NT2/D1 (cell line): ENCODE measurements at regions not wholly inside any gene's neighbourhood (a gene's known extent, or its start where the extent isn't known, plus 50 kb on each side); places are given as distances from the start of the nearest gene placed in this dataset.

ENCODE experiments used
- DNase-seq: peaks from one replicate; pipeline ENCODE4 v3.0.0-alpha.2; 2011; ENCODE audit warnings: low read depth, low spot score
- H3K27me3 ChIP-seq: 2 replicates; pipeline ENCODE4 v1.6.0; 2011; ENCODE audit warnings: mild to moderate bottlenecking; ENCODE audit not compliant: insufficient read length, insufficient read depth
- H3K36me3 ChIP-seq: 2 replicates; pipeline ENCODE4 v1.6.1; 2011; ENCODE audit warnings: mild to moderate bottlenecking, low read length, mixed read lengths; ENCODE audit not compliant: insufficient read depth, insufficient read length
- H3K4me1 ChIP-seq: 2 replicates; pipeline ENCODE4 v1.5.1; 2011; ENCODE audit not compliant: insufficient read depth, insufficient read length
- H3K4me3 ChIP-seq: 2 replicates; pipeline ENCODE4 v1.5.1; 2011; ENCODE audit warnings: low read depth; ENCODE audit not compliant: insufficient read length
- H3K9ac ChIP-seq: 2 replicates; pipeline ENCODE4 v1.6.0; 2011; ENCODE audit warnings: low read depth; ENCODE audit not compliant: insufficient read length
- H3K9me3 ChIP-seq: 2 replicates; pipeline ENCODE4 v1.5.1; 2011; ENCODE audit warnings: mild to moderate bottlenecking, low read length; ENCODE audit not compliant: insufficient read depth
- SUZ12 ChIP-seq: IDR thresholded peaks from 2 replicates; pipeline ENCODE4 v1.6.1; 2011; ENCODE audit not compliant: insufficient read length, insufficient read depth; ENCODE audit errors: extremely low read depth
- YY1 ChIP-seq: IDR thresholded peaks from 2 replicates; pipeline ENCODE4 v1.6.1; 2011; ENCODE audit not compliant: insufficient read length, insufficient read depth
- ZNF274 ChIP-seq: IDR thresholded peaks from 2 replicates; pipeline ENCODE4 v1.6.1; 2011; ENCODE audit warnings: mild to moderate bottlenecking, low read depth, low read length

DNA sequence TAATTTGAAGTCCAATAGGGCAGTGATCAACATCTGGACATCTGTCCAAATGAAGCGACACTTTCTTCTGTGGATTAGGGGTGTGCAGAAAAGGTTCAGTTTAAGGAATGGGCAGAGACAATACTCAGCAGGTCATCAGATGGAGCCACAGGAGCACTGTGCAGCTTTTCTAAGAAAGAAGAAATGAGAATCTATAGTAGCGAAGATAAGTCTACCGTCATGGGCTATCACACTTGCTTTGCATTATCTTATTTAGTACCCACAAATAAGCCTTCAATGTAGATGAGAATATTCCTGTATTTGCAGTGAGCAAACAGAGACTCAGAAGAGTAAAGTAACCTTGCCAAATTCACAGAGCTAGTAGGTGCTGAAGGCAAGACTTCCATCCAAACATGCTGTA is 412.0 kb upstream of the GOT2 start:
- no peak overlapping the region for H3K9ac ChIP-seq
- DNase-seq, result no peak
- no peaks in the 10 kb centered on the region for H3K36me3 ChIP-seq
- H3K4me3 ChIP-seq, result no peak overlapping the region
- no peaks in the 10 kb centered on the region for H3K4me1 ChIP-seq
- no peak for TF ChIP-seq ZNF274
- no peak for TF ChIP-seq YY1
- no peak for TF ChIP-seq SUZ12
- H3K27me3 ChIP-seq, result no peaks in the 10 kb centered on the region
- H3K9me3 ChIP-seq, result no peaks in the 10 kb centered on the region

DNA sequence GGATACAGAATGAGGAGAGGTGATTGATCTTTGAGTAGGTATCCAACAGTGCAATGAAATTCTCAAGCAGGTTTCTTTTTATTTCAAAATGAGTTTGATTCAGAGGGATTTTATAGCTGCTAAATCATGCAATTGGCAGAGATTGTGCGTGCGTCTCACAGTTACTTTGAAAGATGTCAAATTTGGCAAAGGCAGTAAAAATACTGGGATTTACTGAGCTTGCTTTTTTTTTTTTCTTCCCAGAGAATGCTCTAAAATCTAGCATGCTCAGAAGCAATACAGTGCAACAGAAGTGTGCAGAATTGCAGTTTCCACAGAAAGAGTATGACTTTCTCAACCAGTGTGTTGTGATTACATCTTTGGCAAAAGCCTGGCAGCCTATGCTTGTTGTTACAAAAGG is 410.7 kb upstream of the GOT2 start:
- Histone ChIP-seq H3K9me3 (no peaks in the 10 kb centered on the region), H3K36me3 (no peaks in the 10 kb centered on the region), H3K4me3 (no peak overlapping the region), H3K9ac (no peak overlapping the region), H3K27me3 (no peaks in the 10 kb centered on the region), H3K4me1 (no peaks in the 10 kb centered on the region)
- DNase-seq, result no peak
- TF ChIP-seq SUZ12, result no peak
- TF ChIP-seq ZNF274, result no peak
- TF ChIP-seq YY1, result no peak

DNA sequence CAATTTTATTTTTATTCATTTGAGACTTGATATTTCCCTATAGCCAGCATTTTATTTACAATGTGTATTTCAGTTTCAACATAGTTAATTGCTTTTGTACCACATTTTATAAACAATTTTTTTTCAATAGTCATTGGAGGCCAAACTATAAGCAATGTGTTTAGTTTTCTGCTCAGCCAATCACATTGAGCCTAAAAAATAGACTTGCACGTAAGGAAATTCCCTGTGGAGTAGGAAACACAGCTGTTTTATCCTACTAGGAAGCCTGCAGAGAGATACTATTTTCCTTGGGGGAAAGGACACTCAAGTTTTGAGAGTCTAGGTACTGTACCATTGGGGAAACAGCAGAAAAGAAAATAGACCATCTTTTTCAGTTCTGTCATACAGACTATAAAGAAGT is 410.2 kb upstream of the GOT2 start:
- no peaks in the 10 kb centered on the region for H3K4me1 ChIP-seq
- DNase-seq, result no peak
- no peak overlapping the region for H3K9ac ChIP-seq
- H3K36me3 ChIP-seq, result no peaks in the 10 kb centered on the region
- H3K9me3 ChIP-seq, result no peaks in the 10 kb centered on the region
- no peak for TF ChIP-seq YY1
- TF ChIP-seq SUZ12, result no peak
- no peak for TF ChIP-seq ZNF274
- no peak overlapping the region for H3K4me3 ChIP-seq
- H3K27me3 ChIP-seq, result no peaks in the 10 kb centered on the region

DNA sequence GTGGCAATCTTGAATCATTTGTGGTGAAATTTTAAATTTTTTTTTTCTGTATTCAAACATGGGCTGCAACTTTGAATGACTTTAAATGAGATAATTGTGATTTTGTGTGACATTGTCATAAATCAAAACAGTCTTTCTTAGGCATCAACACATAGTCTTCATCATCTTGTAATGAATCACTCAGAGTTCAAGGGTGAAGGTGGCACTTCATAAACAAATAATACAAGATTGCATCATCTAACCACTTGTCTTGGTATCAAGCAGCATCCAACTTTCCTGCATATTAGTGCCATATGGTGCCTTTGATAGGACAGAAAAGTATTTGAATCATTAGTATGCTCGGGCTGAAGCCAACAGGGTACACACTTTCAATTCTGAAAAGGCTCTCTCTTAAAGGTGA is 392.4 kb upstream of the GOT2 start:
- no peak overlapping the region for H3K4me3 ChIP-seq
- no peaks in the 10 kb centered on the region for H3K4me1 ChIP-seq
- no peaks in the 10 kb centered on the region for H3K36me3 ChIP-seq
- no peak overlapping the region for H3K9ac ChIP-seq
- H3K9me3 ChIP-seq, result no peaks in the 10 kb centered on the region
- TF ChIP-seq ZNF274 (no peak), SUZ12 (no peak), YY1 (no peak)
- no peaks in the 10 kb centered on the region for H3K27me3 ChIP-seq
- no peak for DNase-seq

DNA sequence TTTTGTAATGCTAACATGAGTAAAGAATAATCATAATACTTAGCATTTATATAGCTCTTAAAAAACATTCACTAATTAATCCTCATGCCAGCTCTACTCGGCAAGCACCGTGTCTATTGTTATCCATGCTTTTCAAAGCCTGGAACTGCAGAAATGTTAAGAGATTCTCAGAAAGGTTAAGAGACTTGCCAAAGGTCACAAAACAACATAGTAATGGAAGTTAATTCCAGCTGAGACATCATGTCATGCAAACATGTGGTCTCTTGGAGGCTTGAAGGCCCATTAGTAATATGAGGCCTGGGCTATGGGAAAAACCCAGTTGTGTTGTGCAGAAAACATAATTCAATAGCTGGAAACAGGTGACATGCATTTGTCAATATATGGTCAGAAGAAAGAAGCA is 389.9 kb upstream of the GOT2 start:
- TF ChIP-seq YY1 (no peak), SUZ12 (no peak), ZNF274 (no peak)
- Histone ChIP-seq H3K4me3 (no peak overlapping the region), H3K4me1 (no peaks in the 10 kb centered on the region), H3K36me3 (no peaks in the 10 kb centered on the region), H3K9me3 (no peaks in the 10 kb centered on the region; the same call in 1 of the 2 replicates), H3K27me3 (no peaks in the 10 kb centered on the region), H3K9ac (no peak overlapping the region)
- peak; percentile 9 for DNase-seq

DNA sequence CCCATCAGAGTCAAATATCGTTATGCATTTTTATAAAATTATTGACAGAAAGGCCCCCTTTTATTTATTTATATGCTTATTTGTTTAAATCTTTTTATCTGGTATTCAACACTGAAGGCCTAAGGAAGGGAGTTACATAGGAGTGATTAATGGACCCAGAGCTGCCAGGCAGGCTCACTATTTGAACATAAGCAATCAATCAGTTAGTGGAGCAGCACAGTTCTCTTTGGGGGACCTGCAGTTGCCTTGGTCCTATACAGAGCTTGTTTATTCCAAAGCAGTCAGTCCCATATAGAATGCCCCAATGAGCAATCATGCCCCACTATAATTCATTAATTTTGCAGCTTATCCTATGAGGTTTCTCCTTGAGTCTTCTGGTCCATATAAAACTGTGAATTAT is 389.4 kb upstream of the GOT2 start:
- H3K27me3 ChIP-seq, result no peaks in the 10 kb centered on the region
- TF ChIP-seq SUZ12 (no peak), ZNF274 (no peak), YY1 (no peak)
- H3K9ac ChIP-seq, result no peak overlapping the region
- no peaks in the 10 kb centered on the region for H3K36me3 ChIP-seq
- no peaks in the 10 kb centered on the region; the same call in 1 of the 2 replicates for H3K9me3 ChIP-seq
- no peak overlapping the region for H3K4me3 ChIP-seq
- H3K4me1 ChIP-seq, result no peaks in the 10 kb centered on the region
- no peak for DNase-seq

DNA sequence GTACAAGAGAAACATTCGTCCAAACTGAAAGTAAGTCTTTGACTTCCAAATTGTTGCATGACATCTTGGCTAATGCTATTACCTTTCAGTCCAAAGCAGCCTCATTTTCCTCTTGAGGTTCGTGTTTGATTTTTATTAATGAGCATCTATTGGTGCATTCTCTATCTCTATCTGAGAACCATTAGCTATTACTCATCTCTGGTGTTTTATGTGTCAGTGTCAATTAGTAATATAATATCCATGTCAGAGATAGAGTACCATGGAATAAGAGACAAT is 388.1 kb upstream of the GOT2 start:
- H3K9me3 ChIP-seq, result no peaks in the 10 kb centered on the region; the same call in 1 of the 2 replicates
- TF ChIP-seq ZNF274 (no peak), YY1 (no peak), SUZ12 (no peak)
- no peak for DNase-seq
- no peaks in the 10 kb centered on the region for H3K4me1 ChIP-seq
- no peaks in the 10 kb centered on the region for H3K36me3 ChIP-seq
- no peaks in the 10 kb centered on the region for H3K27me3 ChIP-seq
- H3K9ac ChIP-seq, result no peak overlapping the region
- no peak overlapping the region for H3K4me3 ChIP-seq
